OCI-M1 (cell line): ENCODE measurements at regions not wholly inside any gene's neighbourhood (a gene's known extent, or its start where the extent isn't known, plus 50 kb on each side); places are given as distances from the start of the nearest gene placed in this dataset.
A peak's percentile ranks its signal among the peaks of the same experiment; 100 is the strongest.
"Not testable (repeated sequence)": the region's sequence is repeated elsewhere in the genome, so short reads cannot be mapped to it uniquely, and the experiment has no call there.

Source experiments
- DNase-seq: peaks from one replicate; lab custom pipeline; 2025; lab: John Stamatoyannopoulos, UW

DNA sequence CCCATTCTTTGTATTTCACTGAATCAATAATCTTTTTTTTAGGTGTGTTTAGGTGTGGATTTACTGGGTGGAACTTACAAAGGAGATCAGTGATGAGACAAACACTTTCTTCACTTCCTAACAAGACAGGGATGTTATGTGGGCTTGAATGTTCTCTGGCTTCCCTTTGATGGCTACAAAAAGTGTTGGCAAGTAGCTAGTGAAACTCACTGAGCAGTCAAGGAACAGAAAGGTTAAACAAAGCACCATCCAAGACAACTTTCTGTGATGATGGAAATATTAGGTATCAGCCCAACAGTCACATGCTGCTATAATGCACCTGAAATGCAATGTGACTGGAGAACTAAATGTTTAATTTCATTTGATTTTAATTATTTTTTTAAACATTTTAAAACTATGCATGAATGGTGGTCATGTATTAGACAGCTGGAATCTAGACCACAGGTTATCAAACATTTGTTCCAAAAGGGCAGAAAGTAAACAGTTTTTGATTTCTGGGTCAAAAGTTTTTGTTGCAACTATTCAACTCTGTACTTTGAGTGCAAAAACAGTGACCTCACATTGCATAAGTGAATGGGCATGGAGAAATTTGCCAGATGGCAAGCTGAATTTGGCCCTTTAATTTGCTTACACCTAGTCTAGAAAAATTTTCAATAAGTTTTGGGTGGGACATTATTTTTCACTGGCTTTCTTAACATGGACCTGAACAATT, 1272.7 kb upstream of the TMEFF2 start:
- DNase-seq = no peak

DNA sequence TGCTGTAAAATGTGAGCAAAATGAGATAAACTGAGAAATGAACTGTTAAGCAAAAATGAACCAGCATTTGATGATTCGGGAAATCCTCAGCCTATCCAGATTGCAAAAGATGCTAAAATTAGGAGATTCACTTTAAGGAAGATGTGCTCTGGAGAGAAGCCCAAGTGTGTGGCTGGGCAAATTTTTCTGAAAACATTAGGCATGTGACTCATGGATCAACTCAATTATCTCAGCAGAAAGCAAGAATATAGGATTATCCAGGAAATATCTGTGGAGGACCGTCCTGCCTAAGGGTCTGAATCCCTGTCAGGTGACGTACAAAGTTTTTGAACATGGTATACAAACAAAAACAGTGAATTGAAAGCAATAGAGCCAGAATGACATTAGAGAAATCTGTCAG, 1268.3 kb upstream of the TMEFF2 start:
- DNase-seq = no peak

DNA sequence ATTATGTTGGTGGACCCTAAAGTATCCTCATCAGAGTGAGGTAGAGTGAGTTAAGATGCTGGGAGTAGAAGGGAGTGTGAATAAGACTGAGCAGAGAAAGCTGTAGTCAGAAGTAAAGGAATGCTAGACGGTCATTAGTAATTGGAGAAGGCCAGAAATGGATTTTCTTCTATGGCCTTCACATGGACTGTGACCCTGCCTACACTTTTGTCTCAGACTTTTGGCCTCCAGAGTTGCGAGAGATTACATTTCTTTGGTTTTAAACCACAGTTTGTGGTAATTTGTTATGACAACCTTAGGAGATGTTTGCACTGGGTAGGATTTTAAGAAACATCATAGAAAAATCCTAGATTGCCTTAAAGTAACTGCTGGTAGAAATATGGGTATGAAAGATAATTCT, 1267.7 kb upstream of the TMEFF2 start:
- no peak for DNase-seq

DNA sequence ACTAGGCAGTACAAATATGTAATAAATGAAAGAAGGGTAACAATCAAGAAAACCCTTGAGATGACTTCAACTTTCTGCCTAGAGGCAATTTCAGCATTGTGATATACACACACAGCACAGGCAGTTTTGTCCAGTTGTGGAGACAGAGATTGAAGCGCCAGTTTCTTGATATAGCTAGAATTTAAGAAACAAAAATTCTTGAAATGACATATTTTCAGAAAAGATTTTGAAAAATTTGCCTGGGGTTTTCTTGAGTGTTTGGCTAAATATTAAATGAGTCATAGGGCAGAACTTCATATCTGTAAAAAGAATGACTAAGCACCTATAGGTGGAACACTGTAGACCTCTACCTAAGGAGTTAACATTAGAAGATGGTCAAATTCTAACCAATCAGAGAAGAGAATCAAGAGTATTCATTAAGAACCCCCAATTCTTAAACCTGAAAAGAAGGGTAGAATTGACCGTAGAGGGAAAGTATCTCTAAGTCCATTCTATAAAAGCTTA, 1266.8 kb upstream of the TMEFF2 start:
- DNase-seq = peak; percentile 9

DNA sequence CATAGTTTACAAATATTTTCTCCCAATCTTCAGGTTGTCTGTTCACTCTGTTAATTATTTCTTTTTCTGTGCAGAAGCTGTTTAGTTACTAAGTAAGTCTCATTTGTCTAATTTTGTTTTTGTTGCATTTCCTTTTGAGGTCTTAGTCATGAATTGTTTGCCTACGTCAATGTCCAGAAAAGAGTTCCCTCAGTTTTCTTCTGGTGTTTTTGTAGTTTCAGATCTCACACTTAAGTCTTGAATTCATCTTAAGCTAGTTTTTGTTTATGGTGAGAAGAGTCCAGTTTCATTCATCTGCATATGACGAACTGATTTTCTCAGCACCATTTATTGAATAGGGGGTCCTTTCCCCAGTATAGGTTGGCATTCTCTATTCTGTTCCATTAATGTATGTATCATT, 1252.2 kb upstream of the TMEFF2 start:
- DNase-seq = no peak

DNA sequence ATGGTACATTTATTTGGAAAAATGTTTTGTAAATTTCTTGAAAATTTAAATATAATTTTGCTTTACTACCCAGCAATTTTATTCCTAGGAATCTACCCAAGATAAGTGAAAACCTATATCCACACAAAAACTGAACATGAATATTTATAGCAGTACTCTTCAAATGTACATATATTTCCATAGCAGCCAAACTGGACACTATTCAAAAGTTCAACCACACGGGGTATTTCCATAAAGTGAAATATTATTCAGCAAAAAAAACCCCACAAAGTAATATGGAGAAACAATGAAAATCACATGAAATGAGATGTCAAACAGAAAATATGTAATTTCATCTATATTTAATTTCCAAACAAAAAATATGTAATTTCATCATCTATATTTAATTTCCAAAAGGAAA, 1247.6 kb upstream of the TMEFF2 start:
- DNase-seq = no peak

DNA sequence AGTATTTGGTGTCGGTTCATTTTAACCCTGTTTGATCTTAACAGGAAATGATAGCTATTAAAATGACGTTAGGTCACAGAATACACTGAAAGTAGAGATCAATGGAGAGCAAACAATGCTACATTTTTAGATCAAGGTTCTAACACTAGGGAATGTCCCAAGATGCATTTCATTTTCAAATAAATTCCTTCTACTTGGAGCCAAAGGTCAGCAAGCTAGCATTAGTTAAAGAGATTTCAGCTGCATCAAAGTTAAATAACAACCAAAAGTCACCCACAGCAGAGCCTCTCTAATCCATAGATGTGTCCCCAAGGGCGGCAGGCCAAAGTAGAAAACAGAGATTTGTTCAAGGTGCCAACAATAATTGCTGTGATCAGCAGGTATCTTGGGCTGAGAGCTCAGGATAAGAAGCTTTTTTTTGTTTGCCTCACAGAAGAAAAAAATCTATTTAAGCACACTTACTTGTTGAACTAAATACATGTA, 1233.6 kb upstream of the TMEFF2 start:
- DNase-seq = no peak

DNA sequence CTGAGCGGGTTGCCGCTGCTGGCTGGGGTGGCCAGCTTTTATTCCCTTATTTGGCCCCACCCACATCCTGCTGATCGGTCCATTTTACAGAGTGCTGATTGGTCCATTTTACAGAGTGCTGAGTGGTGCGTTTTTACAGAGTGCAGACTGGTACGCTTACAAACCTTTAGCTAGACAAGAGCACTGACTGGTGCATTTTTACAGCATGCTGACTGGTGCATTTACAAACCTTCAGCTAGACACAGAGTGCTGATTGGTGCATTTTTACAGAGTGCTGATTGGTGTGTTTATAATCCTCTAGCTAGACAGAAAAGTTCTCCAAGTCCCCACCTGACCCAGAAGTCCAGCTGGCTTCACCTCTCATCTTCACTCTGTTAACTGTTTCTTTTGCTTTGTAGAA, 1217.6 kb upstream of the TMEFF2 start:
- not testable (repeated sequence) for DNase-seq

DNA sequence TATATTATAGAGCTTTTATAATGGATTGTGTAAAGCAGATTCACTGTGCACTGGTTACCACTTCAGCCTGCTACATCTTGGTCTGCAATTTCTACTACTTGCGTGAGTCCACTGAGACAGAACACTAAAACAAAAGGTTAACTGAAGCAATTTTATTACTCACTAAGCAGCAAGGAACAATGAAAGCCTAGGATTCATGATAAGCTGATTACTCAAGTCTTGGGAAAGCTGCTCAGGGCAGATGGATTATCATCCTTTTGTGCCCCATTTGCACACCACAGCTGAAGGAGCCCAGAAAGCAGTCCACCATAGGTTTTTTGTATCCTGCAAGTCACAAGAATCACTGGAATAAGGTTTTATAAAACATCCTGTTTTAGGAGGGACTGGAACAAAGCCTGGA, 1215.2 kb upstream of the TMEFF2 start:
- no peak for DNase-seq

DNA sequence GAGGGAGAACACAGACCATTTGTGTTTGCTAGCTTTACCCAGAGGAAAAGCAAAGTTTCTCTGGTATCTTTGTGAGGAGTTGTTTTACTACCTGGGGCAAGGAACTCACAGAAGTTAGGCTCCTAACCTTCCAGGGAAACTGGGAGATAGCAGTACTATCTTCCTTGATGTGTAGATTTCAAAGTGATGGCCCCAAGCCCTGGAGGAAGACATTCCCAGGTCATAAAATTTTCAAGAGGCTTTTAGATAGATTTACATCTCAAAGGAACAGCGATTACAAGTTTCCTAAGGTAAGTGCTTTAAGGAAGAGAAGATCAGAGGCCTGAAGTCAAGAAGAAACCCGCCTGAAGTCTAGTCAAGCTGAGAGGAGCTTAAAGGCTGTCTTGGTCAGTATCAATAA, 1187.8 kb upstream of the TMEFF2 start:
- no peak for DNase-seq

DNA sequence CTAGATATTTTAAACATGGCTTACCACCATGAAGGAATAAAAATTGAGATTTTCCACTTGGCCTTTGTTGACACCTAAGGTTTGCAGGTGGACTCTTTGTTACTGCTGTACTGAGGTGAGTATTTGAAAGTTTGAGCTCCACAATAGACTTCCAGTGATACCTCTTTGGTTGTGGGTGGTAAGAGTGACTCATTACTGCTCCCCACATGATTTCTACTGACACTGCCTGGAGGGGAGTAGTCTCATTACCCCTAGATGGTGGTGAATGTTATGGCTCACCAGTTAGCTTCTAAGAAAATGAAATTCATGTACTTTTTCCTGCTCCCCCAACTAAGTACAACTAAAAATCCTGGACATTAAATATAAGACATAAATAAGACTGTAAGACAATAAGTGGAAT, 1183.1 kb upstream of the TMEFF2 start:
- no peak for DNase-seq

DNA sequence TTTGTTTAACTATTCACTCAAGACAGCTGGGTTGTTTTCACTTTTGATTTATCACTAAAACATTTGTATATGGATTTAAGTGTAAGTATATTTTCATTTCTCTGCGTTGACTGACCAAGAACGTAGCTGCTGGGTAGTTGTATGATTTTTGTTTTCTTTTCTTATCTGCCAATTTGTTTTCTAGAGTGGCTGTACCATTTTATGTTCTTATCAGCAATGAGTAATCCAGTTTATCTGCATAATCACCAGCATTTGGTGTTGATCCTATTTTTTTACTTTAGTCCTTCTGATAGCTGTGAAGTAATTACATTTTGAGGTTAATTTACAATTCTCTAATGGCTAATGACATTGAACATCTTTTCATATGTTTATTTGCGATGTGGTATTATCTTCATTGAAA, 1178.4 kb upstream of the TMEFF2 start:
- no peak for DNase-seq

DNA sequence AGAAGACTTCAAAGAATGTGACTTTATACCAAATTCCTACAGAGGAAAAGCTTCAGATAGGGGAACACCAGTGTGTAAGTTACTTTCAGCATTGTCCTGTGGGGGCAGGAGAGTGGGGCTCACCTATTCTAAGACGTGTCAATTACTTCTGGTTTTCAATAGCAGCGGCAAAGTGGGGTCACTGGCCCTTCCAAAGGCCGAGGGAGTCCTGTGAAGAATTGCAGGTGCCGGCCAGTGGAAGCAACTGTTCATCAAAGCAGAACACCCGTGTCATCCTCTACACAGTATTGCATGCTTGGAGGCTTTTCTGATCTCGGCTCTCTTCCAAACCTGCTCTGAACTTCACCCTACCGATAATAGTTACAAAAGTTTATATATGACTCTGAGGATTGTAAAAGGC, 1176.5 kb upstream of the TMEFF2 start:
- no peak for DNase-seq

DNA sequence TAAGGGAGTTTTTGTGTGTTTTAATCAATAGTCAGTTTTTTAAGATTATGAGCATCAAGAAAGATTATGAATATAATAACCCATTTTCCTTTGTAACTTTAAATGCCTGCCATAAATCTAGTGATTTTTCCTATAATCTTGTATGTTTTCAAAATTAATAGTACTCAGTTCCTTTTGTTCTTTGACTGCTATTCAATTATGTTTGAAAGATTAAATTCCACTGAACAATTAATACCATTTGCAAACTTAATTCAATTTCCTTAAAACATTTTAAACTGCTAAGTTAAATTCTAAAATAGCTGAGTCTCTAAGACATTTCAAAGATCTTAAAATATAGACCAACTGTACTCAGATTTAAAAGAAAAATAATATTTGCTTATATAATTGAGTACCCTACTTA, 1173.9 kb upstream of the TMEFF2 start:
- DNase-seq = no peak

DNA sequence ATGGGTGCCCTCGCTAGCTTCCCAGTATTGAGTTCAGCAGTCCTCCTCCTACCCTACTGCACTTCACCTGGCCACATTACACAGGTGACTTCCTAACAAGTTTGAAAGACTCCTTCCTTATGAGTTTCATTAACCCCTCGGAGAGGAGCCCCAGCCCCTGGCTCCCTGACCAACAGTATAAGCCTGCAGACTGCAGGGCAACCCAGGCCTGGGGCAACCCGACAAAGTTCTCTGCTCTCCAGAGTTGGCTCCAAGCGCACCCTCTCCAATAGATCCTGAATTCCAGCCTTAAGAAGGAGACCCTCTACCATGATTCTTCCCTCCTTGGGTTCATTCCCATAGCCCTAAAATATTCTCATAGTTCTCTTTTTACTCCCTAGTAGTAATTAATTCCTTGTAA, 1162.8 kb upstream of the TMEFF2 start:
- DNase-seq = no peak

DNA sequence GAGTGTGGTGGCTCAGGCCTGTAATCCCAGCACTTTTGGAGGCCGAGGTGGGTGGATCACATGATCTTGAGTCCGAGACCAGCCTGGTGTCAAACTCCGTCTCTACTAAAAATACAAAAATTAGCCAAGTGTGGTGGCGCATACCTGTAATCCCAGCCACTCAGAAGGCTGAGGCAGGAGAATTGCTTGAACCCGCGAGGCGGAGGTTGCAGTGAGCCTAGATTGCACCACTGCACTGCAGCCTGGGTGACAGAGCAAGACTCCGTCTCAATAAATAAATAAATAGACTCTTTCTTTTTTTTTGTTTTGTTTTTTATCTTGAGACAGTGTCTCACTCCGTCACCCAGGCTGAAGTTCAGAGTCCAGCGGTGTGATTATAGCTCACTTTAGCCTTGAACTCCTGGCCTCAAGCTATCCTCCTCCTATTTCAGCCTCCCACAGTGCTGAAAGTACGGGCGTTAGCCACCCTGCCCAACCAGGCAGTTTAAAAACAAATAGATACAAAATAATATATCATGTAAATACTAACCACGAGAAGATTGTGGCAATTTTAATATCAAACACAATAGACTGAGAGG, 1158.0 kb upstream of the TMEFF2 start:
- not testable (repeated sequence) for DNase-seq

DNA sequence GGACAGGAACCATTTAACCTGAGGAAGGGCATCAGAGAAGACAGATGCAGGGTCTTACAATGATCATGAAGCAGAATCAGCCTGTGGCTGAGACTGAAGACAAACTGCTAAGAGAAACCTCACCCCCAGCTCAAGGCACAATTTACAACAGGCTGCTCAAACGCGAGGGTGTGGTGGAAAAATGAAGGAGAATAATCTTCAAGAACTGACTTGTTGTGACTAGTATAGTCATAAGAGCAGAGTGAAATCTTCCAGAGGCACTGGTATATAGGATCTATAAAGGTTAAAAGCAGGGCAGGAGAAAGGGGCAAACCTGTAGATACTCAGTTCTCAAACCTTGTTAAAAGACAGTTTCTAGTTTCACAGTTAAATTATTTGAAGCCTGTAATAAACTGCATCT, 1155.8 kb upstream of the TMEFF2 start:
- no peak for DNase-seq

DNA sequence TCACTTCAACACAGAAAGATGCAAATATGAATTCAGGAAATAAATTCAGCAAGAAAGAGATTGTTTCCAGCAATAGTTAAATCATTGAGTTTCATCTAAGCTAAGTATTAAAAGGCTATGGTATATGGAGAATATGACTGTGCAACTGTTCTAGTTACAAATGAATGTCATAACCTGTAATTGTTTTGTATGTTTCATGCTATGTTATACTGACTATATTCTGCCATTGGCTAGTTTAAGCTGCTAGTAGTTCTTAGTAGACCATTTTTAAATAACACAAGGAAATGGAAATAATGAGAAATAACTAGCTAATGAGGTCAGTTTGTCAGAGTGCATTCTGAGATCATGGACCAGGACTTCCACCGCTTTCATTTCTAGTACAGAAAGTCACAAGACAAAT, 1154.9 kb upstream of the TMEFF2 start:
- DNase-seq = no peak

DNA sequence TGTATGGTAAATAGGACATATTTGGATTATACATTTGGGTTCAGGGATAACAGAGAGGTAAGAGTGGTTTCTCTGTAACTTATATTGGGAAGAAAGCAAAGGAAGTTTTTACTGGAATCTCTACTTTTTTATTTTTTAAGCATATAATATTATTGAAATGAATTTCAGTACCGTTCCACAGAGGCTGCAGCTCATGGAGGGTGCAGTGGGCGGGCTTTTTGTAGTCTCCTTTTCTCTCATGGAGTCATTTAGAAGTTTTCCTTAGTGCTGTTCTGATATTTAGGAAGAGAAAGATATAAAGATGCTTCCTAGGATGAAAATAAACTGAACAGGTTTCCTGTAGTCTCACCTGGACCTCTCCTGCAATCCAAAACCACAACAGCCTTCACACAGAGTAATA, 1153.3 kb upstream of the TMEFF2 start:
- DNase-seq = peak; percentile 50

DNA sequence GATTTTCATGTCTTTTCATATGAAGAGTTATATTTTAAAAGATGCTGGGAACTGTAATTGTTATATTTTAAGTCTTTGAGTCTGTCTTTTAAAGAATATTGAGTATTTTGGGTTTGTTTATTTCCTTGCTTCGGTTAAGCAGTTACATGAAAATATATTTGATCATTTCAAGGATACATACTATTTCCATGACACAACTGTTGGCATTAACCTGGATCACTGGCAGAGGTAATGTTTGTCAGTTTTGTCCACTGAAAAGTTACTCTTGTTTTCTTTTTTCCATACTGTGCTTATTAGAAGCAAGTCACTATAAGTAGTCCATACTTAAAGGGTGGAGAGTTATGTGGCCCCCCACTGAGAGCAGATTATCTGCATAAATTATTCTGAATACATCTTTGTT, 1142.0 kb upstream of the TMEFF2 start:
- no peak for DNase-seq

DNA sequence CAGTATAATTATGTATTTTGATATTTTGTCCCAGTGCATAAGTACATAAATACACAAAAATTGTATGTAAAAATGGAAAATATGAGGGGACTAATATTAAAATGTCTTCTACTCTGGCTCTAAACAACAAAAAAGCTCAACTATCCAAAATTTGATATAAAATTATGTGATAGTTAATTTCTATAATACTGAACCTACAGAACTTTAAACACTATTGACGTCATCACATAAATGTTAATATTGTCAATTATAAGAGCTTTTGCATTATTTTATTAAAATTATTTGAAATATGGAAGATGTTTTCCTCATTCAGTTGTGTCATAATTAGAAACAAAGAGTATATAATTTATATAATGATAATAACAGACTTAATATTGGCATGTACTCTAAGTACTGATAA, 1139.7 kb upstream of the TMEFF2 start:
- no peak for DNase-seq

DNA sequence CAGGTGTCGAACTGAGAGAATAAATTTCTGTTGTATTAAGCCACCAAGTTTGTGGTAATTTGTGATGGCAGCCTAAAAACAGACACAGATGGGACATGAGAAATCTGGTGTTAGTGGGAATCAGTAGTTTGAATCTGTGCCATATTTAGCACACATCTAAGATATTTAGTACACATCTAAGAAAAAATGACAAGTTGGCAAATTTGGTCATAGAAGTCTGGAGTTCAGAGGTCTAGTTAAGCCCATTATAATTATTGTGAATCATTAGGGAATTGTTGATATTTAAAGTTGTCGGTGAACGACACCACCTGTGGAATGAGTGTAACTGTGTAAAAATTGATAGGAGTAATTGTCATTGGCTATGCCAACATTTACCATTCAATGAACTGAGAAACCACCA, 1138.8 kb upstream of the TMEFF2 start:
- DNase-seq = no peak

DNA sequence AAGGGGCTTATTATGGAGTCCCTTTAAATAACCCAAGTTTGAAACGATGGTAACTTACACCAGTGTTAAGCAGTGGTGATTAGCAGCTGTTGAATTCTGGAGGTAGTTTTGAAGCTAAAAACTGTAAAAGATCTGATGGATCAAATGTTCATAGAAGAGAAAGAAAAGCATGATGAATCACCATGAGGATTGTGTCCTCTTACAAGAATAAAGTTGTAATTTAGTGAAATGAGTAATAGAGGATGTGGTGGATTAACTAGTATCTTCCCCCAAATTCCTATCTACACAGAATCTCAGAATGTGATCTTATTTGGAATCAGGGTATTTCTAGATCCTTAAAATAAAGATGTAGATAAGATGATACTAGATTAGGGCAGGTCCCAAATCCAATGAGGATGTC, 1138.2 kb upstream of the TMEFF2 start:
- no peak for DNase-seq

DNA sequence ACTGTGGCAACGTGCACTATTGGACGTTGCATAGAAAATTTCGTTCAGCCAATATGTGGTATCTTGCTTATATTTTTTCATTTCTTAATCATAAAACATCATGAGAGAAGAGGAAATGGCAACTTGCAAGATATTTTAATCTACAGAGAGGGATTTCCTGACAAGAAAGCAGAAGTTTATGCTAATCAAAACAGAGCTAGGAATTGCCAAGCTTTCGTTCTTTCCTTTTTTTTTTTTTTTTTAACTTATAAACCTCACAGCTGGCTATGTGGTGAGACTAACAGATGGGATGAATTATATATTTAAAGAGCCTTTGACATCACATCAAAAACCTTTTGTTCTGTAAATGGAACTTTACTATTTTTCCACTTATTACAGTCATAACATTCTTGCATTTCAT, 1136.9 kb upstream of the TMEFF2 start:
- peak; percentile 32 for DNase-seq
